Uterus (tissue), 2 donors: ENCODE measurements at regions not wholly inside any gene's neighbourhood (a gene's known extent, or its start where the extent isn't known, plus 50 kb on each side); places are given as distances from the start of the nearest gene placed in this dataset.

ENCODE experiments used
- POLR2A ChIP-seq, 2 donors: fragments of 450-650 bp; IDR thresholded peaks; one replicate each; pipeline ENCODE4 v1.6.1; 2016; ENCODE audit warnings: antibody characterized with exemption in 2 of 2, mild to moderate bottlenecking in 1 of 2, moderate library complexity in 1 of 2
- TF ChIP-seq, protein P1 (sequence below), 4 experiments: fragments of 200-600 bp in 2 of 4; fragments of 450-650 bp in 2 of 4; sonication (generic) in 2 of 4; IDR thresholded peaks; one replicate each; pipeline ENCODE4 v1.5.1; 2016 to 2019; ENCODE audit warnings: antibody characterized with exemption in 4 of 4, mild to moderate bottlenecking in 2 of 4, moderate library complexity in 1 of 4

DNA sequence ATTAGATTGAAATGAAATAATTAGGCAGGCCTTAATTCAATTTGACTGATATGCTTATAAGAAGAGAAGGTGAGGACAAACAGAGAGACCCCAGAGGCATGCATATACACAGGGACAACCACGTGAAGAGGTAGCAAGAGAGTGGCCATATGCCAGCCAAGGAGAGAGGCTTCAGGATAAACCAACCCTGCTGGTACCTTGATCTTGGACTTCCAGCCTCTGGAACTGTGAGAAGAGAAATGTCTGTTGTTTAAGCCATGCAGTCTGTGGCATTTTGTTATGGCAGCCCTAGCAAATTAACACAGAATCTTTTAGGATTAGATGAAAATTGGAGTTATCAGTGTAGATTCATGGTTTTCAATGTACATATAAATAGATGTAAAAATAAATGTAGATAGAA, 120.1 kb downstream of the KCTD15 start:
- TF ChIP-seq, protein P1, sequence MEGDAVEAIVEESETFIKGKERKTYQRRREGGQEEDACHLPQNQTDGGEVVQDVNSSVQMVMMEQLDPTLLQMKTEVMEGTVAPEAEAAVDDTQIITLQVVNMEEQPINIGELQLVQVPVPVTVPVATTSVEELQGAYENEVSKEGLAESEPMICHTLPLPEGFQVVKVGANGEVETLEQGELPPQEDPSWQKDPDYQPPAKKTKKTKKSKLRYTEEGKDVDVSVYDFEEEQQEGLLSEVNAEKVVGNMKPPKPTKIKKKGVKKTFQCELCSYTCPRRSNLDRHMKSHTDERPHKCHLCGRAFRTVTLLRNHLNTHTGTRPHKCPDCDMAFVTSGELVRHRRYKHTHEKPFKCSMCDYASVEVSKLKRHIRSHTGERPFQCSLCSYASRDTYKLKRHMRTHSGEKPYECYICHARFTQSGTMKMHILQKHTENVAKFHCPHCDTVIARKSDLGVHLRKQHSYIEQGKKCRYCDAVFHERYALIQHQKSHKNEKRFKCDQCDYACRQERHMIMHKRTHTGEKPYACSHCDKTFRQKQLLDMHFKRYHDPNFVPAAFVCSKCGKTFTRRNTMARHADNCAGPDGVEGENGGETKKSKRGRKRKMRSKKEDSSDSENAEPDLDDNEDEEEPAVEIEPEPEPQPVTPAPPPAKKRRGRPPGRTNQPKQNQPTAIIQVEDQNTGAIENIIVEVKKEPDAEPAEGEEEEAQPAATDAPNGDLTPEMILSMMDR (IDR thresholded peaks at IDR 0.05) = no peak
- TF ChIP-seq POLR2A (IDR thresholded peaks at IDR 0.05) = no peak
